Left lung (tissue), 4 donors: ENCODE measurements at regions not wholly inside any gene's neighbourhood (a gene's known extent, or its start where the extent isn't known, plus 50 kb on each side); places are given as distances from the start of the nearest gene placed in this dataset.

Experiments used
- ATAC-seq: fragments of 200-7000 bp; cut with Tn5 transposase; one replicate; pipeline ENCODE4 v1.9.1; 2020; ENCODE audit warnings: moderate library complexity
- DNase-seq, 4 donors: peaks; one replicate each; pipeline ENCODE4 v3.0.0-alpha.2; 2013 to 2020
- H3K27ac ChIP-seq, 2 donors: fragments of 200-600 bp; sonication (generic) in 1 of 2; one replicate each; pipeline versions ENCODE4 v1.5.0 to v1.8.0; 2020 to 2021
- H3K27me3 ChIP-seq, 2 donors: fragments of 200-600 bp; sonication (generic) in 1 of 2; one replicate each; pipeline versions ENCODE4 v1.5.0 to v1.8.0; 2020 to 2021
- H3K36me3 ChIP-seq, 2 donors: fragments of 200-600 bp; sonication (generic) in 1 of 2; one replicate each; pipeline versions ENCODE4 v1.5.0 to v1.8.0; 2020 to 2021
- H3K4me1 ChIP-seq, 2 donors: fragments of 200-600 bp; one replicate each; pipeline ENCODE4 v1.8.0; 2021
- H3K4me3 ChIP-seq, 2 donors: fragments of 200-600 bp; sonication (generic) in 1 of 2; one replicate each; pipeline versions ENCODE4 v1.5.0 to v1.8.0; 2020 to 2021; ENCODE audit warnings: mild to moderate bottlenecking in 1 of 2
- H3K9me3 ChIP-seq, 2 donors: fragments of 200-600 bp; sonication (generic) in 1 of 2; one replicate each; pipeline versions ENCODE4 v1.5.0 to v1.8.0; 2020 to 2021
- CTCF ChIP-seq, 2 donors: fragments of 200-600 bp; sonication (generic) in 1 of 2; IDR thresholded peaks; one replicate each; pipeline versions ENCODE4 v1.5.0 to v1.8.0; 2021; ENCODE audit warnings: antibody characterized with exemption in 2 of 2
- intact Hi-C, 2 donors: fragments of 100-400 bp; cut with DNase I; formaldehyde crosslinking; loops; one replicate each; pipeline versions ENCODE4 v1.11.2 to v1.14.2; 2022
- donor health status: DM: no; HTN: yes; CAD: no.
- donor health status: DM: no; HTN: no; CAD: no.

DNA sequence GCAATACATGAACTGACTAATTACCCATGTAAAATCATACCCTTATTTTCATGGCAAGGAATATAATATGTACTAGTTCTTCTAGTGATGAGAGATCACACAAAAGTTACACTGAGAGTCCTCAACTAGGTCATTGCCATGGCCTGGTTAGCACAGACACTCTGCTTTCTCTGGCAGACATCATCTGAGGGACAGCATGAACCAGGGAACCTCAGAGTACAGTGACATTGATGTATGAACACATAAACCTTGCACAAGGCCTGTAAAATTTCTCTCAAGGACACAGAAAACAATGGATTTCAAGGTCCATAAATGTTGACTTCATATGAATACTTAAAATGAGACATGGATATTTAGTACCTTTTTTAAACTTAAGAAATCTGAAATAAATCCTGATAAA, 108.8 kb upstream of the MAGI3 start:
- Histone ChIP-seq H3K4me3 (no peak overlapping the region), H3K4me1 (no peaks in the 10 kb centered on the region), H3K9me3 (no peaks in the 10 kb centered on the region), H3K27ac (no peak overlapping the region), H3K36me3 (no peaks in the 10 kb centered on the region), H3K27me3 (no peaks in the 10 kb centered on the region)
- no peak for TF ChIP-seq CTCF (IDR thresholded peaks at IDR 0.05)
- ATAC-seq, result no peak
- DNase-seq, result no peak
- intact Hi-C loops, result no loop called here

DNA sequence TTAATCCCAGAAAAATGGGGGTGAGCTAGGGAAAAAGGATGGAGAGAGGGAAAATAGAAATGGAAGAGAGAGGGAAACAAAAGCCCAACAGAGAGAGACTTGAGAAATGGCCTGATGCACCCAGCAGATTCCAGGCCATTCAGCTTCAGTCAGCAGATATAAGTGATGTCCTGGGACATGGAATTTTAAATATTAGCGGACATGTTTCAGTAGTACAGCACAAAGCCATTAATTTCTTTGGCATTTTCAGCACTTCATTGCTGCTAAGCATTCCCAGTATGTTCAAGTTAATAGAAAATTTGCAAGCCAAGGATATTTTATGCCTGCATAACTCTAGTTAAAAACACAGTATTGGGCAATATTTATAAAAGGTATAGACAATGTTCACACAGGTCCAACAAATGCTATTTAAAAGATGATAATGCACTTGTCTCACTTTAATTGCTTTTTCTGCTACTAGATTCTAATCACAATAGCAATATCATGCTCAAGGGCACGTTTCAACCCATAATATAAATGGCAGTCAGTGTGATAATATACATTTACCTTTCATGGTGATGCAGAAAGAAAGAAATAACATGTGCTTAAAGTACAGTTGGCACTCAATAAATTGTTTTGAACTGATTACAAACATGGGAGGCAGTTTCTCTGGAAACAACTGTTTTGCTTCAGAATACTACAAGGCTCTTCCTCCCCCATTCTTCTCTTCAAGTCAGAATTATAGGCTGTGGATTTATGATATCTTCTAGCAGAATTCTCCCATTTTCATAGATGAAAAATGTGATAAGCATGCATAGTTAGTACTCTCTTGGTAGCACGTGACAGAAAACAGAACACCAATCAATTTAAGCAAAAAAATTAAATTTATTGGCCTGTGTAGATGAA, 108.1 kb upstream of the MAGI3 start:
- no peak overlapping the region for H3K4me3 ChIP-seq

DNA sequence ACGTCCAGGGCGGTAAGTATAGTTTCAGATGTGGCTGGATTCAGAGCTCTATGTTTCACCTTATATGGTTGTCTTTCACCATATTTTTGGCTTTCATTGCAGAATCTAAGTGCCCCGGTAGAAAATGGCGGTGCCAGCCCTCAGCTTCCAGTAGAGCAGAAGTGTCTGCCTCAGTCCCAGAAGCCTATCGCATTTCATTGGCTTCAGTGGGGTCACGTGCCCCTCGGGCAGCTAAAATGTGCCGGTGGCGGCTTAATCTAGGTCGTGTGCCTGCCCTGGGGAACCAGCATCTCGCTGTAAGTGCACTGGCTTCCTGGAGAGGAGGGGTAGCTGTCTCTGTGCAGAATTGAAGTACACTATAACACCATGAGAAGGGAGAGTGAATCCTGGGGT, 107.4 kb upstream of the MAGI3 start:
- Histone ChIP-seq H3K4me1 (no peaks in the 10 kb centered on the region), H3K4me3 (no peak overlapping the region), H3K27me3 (no peaks in the 10 kb centered on the region), H3K27ac (no peak overlapping the region), H3K9me3 (no peaks in the 10 kb centered on the region), H3K36me3 (no peaks in the 10 kb centered on the region)
- intact Hi-C loops, result no loop called here
- ATAC-seq (no peak), DNase-seq (no peak)
- TF ChIP-seq CTCF (IDR thresholded peaks at IDR 0.05), result no peak

More for the DNA sequence above, 108.1 kb upstream of the MAGI3 start:
- no peaks in the 10 kb centered on the region for H3K4me1 ChIP-seq
- TF ChIP-seq CTCF (IDR thresholded peaks at IDR 0.05), result no peak
- H3K9me3 ChIP-seq, result no peaks in the 10 kb centered on the region
- no peak overlapping the region for H3K27ac ChIP-seq
- intact Hi-C loops, result no loop called here
- ATAC-seq (no peak), DNase-seq (no peak)
- no peaks in the 10 kb centered on the region for H3K27me3 ChIP-seq
- no peaks in the 10 kb centered on the region for H3K36me3 ChIP-seq

DNA sequence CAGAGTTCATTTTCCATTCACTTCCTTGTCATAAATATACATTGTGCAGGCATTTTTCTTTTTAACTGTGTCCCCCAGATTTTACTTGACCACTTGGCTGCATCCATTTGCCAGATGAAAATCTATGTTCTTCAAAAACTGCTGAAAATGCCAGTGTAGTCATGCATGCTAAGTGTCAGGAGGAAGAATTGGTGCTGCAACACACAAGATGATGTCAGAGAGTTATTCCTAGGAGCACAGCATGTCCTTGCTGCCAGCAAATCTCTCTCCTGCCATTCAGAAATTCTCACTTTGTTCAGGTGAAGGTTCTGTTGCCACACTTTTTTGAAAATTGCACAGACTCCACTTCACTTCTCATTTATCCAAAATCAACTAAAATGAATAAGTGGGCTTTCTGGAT, 106.4 kb upstream of the MAGI3 start:
- intact Hi-C loops, result no loop called here
- Histone ChIP-seq H3K4me3 (no peak overlapping the region), H3K36me3 (no peaks in the 10 kb centered on the region), H3K27ac (no peak overlapping the region), H3K27me3 (no peaks in the 10 kb centered on the region), H3K9me3 (no peaks in the 10 kb centered on the region), H3K4me1 (no peaks in the 10 kb centered on the region)
- TF ChIP-seq CTCF (IDR thresholded peaks at IDR 0.05), result no peak
- no peak for ATAC-seq
- no peak for DNase-seq

GRCh38 chr1:113286156-113286555, 104.2 kb upstream of the MAGI3 start:
- intact Hi-C loops, result no loop called here
- DNase-seq (no peak), ATAC-seq (no peak)
- H3K27me3 ChIP-seq, result no peaks in the 10 kb centered on the region
- H3K9me3 ChIP-seq, result no peaks in the 10 kb centered on the region
- no peak for TF ChIP-seq CTCF (IDR thresholded peaks at IDR 0.05)
- H3K4me1 ChIP-seq, result no peaks in the 10 kb centered on the region
- H3K36me3 ChIP-seq, result no peaks in the 10 kb centered on the region
- H3K27ac ChIP-seq, result no peak overlapping the region
- no peak overlapping the region for H3K4me3 ChIP-seq
